ENCODE measurements at regions not wholly inside any gene's neighbourhood (a gene's known extent, or its start where the extent isn't known, plus 50 kb on each side); places are given as distances from the start of the nearest gene placed in this dataset.
A peak's percentile ranks its signal among the peaks of the same experiment; 100 is the strongest.

- CTCF ChIA-PET (ENCODE audit: low intra/inter-chr PET ratio) = no interaction called here
- no peak for ATAC-seq
Measured at GRCh38 chr5:68531970-68532369, 316.4 kb downstream of the PIK3R1 start.

GRCh38 chr5:68533051-68533450 is 317.5 kb downstream of the PIK3R1 start:
- Histone ChIP-seq H3K9ac (ENCODE audit: insufficient read depth in 1 of 2, low read depth in 2 of 2, low read length in 2 of 2) (no peak overlapping the region), H3K9me3 (replicated peaks; ENCODE audit: control insufficient read depth, insufficient read depth, low read depth, low read length) (0 out of 2 replicates have a peak, but pooled peaks cover 2% of the 10 kb centered on the region), H4K20me1 (replicated peaks; ENCODE audit: control insufficient read depth, insufficient read depth, low read length) (no peaks in the 10 kb centered on the region), H3K4me3 (no peak overlapping the region), H3K4me1 (replicated peaks in 1 of 2; ENCODE audit: control insufficient read depth in 2 of 2, insufficient read depth in 2 of 2, low read length in 2 of 2) (no peaks in the 10 kb centered on the region; a peak in 2 of 5 replicates), H3K79me2 (ENCODE audit: control insufficient read depth, insufficient read depth, low read length) (no peaks in the 10 kb centered on the region), H3K4me2 (ENCODE audit: insufficient read depth, low read length) (no peak overlapping the region), H3K27ac (ENCODE audit: extremely low read depth, low read depth, low read length) (no peak overlapping the region), H3K9me1 (ENCODE audit: control insufficient read depth, insufficient read depth, low read length) (no peaks in the 10 kb centered on the region), H3K36me3 (ENCODE audit: control insufficient read depth, insufficient read depth, low read length) (no peaks in the 10 kb centered on the region), H2AFZ (ENCODE audit: low read depth, low read length) (no peak overlapping the region), H3K27me3 (ENCODE audit: control insufficient read depth in 2 of 2, insufficient read depth in 2 of 2, low read length in 2 of 2) (peaks cover 5 to 6% of the 10 kb centered on the region in 2 experiments; a peak in 3 of 5 replicates)
- in situ Hi-C loops (cut with MboI) = no loop called here
- intact Hi-C loops (cut with micrococcal nuclease) = no loop called here
- BruUV-seq (replicated peaks) = no TSS peak
- WGBS (ENCODE audit: insufficient coverage, low coverage, missing lambda C conversion rate) = 0% methylated on average over 2 of the region's 2 CpGs
- DNase-seq (ENCODE audit: extremely low read depth in 1 of 4, low spot score in 3 of 4) (no peak), ATAC-seq (no peak), FAIRE-seq (no peak)
- CTCF ChIA-PET (ENCODE audit: low intra/inter-chr PET ratio) = no interaction called here
- TF ChIP-seq ZNF512 (tag; IDR thresholded peaks at IDR 0.05) = peak; percentile 70
- no peak for TF ChIP-seq NBN (IDR thresholded peaks at IDR 0.05; ENCODE audit: low read depth)
- peak; percentile 77 for TF ChIP-seq PCBP2 (IDR thresholded peaks at IDR 0.05; ENCODE audit: low read depth, low read length, poor library complexity, severe bottlenecking)
- peak; percentile 75 for TF ChIP-seq SPI1 (IDR thresholded peaks at IDR 0.05; ENCODE audit: borderline replicate concordance, low read depth, low read length)
- no peak for TF ChIP-seq CHAMP1 (IDR thresholded peaks at IDR 0.05)
- POLR2A ChIA-PET = no interaction called here

More at GRCh38 chr5:68531970-68532369, 316.4 kb downstream of the PIK3R1 start:
- H3K79me2 ChIP-seq (ENCODE audit: control insufficient read depth, insufficient read depth, low read length) = no peaks in the 10 kb centered on the region
- H3K4me3 ChIP-seq = no peak overlapping the region
- POLR2A ChIA-PET = no interaction called here
- TF ChIP-seq MTA1 (IDR thresholded peaks at IDR 0.05; ENCODE audit: borderline replicate concordance) = no peak
- H3K27me3 ChIP-seq (ENCODE audit: control insufficient read depth in 2 of 2, insufficient read depth in 2 of 2, low read length in 2 of 2) = peaks cover 5 to 6% of the 10 kb centered on the region in 2 experiments; a peak in 3 of 5 replicates
- in situ Hi-C loops (cut with MboI) = no loop called here
- H3K9me1 ChIP-seq (ENCODE audit: control insufficient read depth, insufficient read depth, low read length) = no peaks in the 10 kb centered on the region
- 2% methylated on average over 4 of the region's 4 CpGs for WGBS (ENCODE audit: insufficient coverage, low coverage, missing lambda C conversion rate)
- H3K4me1 ChIP-seq (replicated peaks in 1 of 2; ENCODE audit: control insufficient read depth in 2 of 2, insufficient read depth in 2 of 2, low read length in 2 of 2) = no peaks in the 10 kb centered on the region; a peak in 2 of 5 replicates
- FAIRE-seq (no peak), DNase-seq (ENCODE audit: extremely low read depth in 1 of 4, low spot score in 3 of 4) (no peak)
- no peaks in the 10 kb centered on the region for H3K36me3 ChIP-seq (ENCODE audit: control insufficient read depth, insufficient read depth, low read length)
- no peaks in the 10 kb centered on the region for H4K20me1 ChIP-seq (replicated peaks; ENCODE audit: control insufficient read depth, insufficient read depth, low read length)
- intact Hi-C loops (cut with micrococcal nuclease) = no loop called here
- H3K9ac ChIP-seq (ENCODE audit: insufficient read depth in 1 of 2, low read depth in 2 of 2, low read length in 2 of 2) = no peak overlapping the region
- H3K9me3 ChIP-seq (replicated peaks; ENCODE audit: control insufficient read depth, insufficient read depth, low read depth, low read length) = 0 out of 2 replicates have a peak, but pooled peaks cover 2% of the 10 kb centered on the region
- H3K27ac ChIP-seq (ENCODE audit: extremely low read depth, low read depth, low read length) = no peak overlapping the region
- H2AFZ ChIP-seq (ENCODE audit: low read depth, low read length) = no peak overlapping the region
- no TSS peak for BruUV-seq (replicated peaks)
- no peak overlapping the region for H3K4me2 ChIP-seq (ENCODE audit: insufficient read depth, low read length)

Measured in K562 (cell line).